ENCODE measurements at regions not wholly inside any gene's neighbourhood (a gene's known extent, or its start where the extent isn't known, plus 50 kb on each side); places are given as distances from the start of the nearest gene placed in this dataset.

DNA sequence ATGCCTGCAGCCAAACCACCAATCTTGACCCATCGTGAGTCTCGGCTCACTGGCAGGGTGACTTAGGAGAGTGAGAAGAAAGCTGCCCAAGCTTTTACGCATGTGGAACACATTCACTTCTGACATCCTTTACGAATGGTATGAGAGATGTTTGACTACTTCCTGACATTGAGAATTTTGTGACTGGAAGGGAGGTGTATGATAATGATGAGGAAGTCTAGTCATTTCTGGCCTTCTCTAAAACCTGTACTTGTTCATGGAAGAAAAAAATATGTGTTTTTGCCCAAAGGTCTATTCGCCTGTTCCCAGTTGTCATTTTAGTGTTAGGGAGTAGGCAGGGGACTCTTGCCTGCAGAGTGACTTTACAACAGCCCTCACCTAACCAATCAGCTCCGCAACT lies 227.2 kb upstream of the ATP2B1 start:
- no peaks in the 10 kb centered on the region for H3K79me1 ChIP-seq (ENCODE audit: insufficient read depth, low read depth, low read length, poor library complexity, severe bottlenecking)
- H2BK20ac ChIP-seq (ENCODE audit: low read depth, low read length, poor library complexity, severe bottlenecking): no peak overlapping the region
- H3K56ac ChIP-seq (ENCODE audit: insufficient read length, low read depth, low read length): no peak overlapping the region
- WGBS (ENCODE audit: extremely low coverage, insufficient read length, low lambda C conversion rate): no CpG with 5 or more reads among the region's 6 CpGs
- H3K27me3 ChIP-seq (ENCODE audit: insufficient read depth, low read length): no peaks in the 10 kb centered on the region
- H2AK5ac ChIP-seq (ENCODE audit: insufficient read length, low read length): no peak overlapping the region
- H3K9ac ChIP-seq (ENCODE audit: extremely low read depth, insufficient read length, low read length): no peak overlapping the region
- H3K27ac ChIP-seq (ENCODE audit: insufficient read length, low read depth, low read length): no peak overlapping the region
- H3K23ac ChIP-seq (ENCODE audit: insufficient read length, low read depth, low read length): no peak overlapping the region
- no peak overlapping the region for H2BK5ac ChIP-seq (ENCODE audit: insufficient read length, low read length)
- H3K4me1 ChIP-seq (ENCODE audit: insufficient read depth, low read length): no peaks in the 10 kb centered on the region; the same call in 1 of the 2 replicates
- H2AFZ ChIP-seq (ENCODE audit: low read length): no peak overlapping the region
- H3K27ac Mint-ChIP-seq: no peak overlapping the region
- H3K18ac ChIP-seq (ENCODE audit: insufficient read length, low read depth, low read length): no peak overlapping the region
- TF ChIP-seq, protein P1, sequence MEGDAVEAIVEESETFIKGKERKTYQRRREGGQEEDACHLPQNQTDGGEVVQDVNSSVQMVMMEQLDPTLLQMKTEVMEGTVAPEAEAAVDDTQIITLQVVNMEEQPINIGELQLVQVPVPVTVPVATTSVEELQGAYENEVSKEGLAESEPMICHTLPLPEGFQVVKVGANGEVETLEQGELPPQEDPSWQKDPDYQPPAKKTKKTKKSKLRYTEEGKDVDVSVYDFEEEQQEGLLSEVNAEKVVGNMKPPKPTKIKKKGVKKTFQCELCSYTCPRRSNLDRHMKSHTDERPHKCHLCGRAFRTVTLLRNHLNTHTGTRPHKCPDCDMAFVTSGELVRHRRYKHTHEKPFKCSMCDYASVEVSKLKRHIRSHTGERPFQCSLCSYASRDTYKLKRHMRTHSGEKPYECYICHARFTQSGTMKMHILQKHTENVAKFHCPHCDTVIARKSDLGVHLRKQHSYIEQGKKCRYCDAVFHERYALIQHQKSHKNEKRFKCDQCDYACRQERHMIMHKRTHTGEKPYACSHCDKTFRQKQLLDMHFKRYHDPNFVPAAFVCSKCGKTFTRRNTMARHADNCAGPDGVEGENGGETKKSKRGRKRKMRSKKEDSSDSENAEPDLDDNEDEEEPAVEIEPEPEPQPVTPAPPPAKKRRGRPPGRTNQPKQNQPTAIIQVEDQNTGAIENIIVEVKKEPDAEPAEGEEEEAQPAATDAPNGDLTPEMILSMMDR (conservative IDR thresholded peaks at IDR 0.05): no peak
- H3K4me2 ChIP-seq (ENCODE audit: insufficient read depth, insufficient read length, low read length): no peak overlapping the region
- no peaks in the 10 kb centered on the region for H3K79me2 ChIP-seq (ENCODE audit: insufficient read depth, low read length)
- no peak overlapping the region for H2BK15ac ChIP-seq (ENCODE audit: low read depth, low read length)
- H3K23me2 ChIP-seq (ENCODE audit: insufficient read length, low read depth, low read length, poor library complexity, severe bottlenecking): no peaks in the 10 kb centered on the region
- no peak overlapping the region for H2BK120ac ChIP-seq (ENCODE audit: low read depth, low read length, poor library complexity, severe bottlenecking)
- no peaks in the 10 kb centered on the region for H4K20me1 ChIP-seq (ENCODE audit: control insufficient read depth, insufficient read depth, insufficient read length)
- H3K4me3 Mint-ChIP-seq: no peak overlapping the region
- no peaks in the 10 kb centered on the region for H3K27me3 Mint-ChIP-seq (ENCODE audit: low read depth)
- no peak overlapping the region for H3T11ph ChIP-seq (ENCODE audit: low read length)
- H3K4ac ChIP-seq (ENCODE audit: low read depth, low read length): no peak overlapping the region
- H3K4me1 Mint-ChIP-seq: peaks cover 29 to 37% of the 10 kb centered on the region in 2 experiments
- H4K91ac ChIP-seq (ENCODE audit: insufficient read length, low read depth, low read length): no peak overlapping the region
- no peaks in the 10 kb centered on the region for H3K9me3 ChIP-seq (ENCODE audit: control insufficient read depth, low read depth, low read length)
- H2BK12ac ChIP-seq (ENCODE audit: insufficient read length, low read depth, low read length): no peak overlapping the region
- no peaks in the 10 kb centered on the region for H3K9me3 Mint-ChIP-seq
- H4K5ac ChIP-seq (ENCODE audit: insufficient read length, low read depth, low read length): no peak overlapping the region
- no peak for DNase-seq
- no peak overlapping the region for H3K14ac ChIP-seq (ENCODE audit: insufficient read depth, low read length)
- no peaks in the 10 kb centered on the region; a peak in 1 of 7 replicates for H3K36me3 Mint-ChIP-seq (ENCODE audit: insufficient read depth in 1 of 3, low read depth in 3 of 3)
- H4K8ac ChIP-seq (replicated peaks; ENCODE audit: insufficient read length, low read depth, low read length): no peak overlapping the region

All from H9 (cell line).